GM18858 (cell line): ENCODE measurements at regions not wholly inside any gene's neighbourhood (a gene's known extent, or its start where the extent isn't known, plus 50 kb on each side); places are given as distances from the start of the nearest gene placed in this dataset.
"Not testable (repeated sequence)": the region's sequence is repeated elsewhere in the genome, so short reads cannot be mapped to it uniquely, and the experiment has no call there.

Experiments
- ATAC-seq: cut with Tn5 transposase; IDR thresholded peaks from one replicate; pipeline ENCODE4 v1.9.1; 2021; ENCODE audit not compliant: unreplicated experiment

DNA sequence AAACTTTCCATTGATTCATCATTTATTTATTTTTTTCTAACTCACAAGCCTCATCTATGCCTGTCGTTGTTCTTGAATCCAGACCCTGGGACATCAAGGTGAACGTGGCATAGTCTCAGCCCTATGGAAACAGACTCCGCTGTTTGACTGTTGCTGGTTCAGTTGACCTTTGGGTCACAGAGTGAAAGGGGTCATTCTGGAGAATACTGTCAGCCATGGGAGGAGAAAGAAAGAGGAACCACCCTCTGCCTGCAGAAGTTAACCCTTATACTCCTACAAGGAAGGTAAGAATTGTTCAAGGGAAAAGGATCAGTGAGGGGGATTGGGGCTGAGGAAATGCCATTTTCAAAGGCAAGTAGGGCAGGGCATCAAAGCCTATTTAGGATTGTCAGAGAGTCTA lies 387.6 kb upstream of the MAF start:
- ATAC-seq: no peak

DNA sequence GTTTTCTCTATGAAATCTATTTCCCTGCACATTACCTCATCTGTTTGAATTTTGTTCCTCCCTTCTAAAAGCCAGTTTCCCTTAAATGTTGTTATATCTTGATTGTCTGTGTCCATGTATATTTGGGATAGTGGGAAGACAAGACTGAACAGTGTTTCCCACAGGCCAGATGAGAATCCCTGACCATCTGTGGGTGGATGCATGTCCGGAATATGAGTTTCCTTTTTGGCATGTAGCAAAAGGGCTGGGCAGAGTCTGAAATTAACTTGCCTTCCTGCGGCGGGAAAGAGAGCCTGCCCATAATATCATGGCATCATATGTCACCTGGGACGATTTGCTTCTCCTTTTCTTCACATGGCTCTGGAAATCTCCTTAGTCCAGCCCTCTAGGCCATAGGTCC lies 385.8 kb upstream of the MAF start:
- ATAC-seq: no peak

DNA sequence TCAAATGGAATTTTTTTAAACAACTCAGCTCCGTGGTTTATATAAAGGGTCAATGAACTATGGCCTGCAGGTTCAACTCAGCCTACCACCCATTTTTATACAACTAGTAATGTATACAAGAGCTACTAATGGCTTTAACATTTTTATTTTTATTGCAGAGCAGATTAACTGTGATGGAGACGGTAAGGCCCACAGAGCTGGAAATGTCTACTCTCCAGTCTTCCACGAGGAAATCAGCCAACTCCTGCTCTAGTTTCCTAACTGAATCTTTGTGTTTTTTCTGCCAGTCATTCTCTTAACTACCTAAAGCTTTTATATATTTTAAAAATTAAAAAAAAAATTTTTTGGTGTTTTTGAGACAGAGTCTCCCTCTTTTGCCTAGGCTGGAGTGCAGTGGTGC lies 385.1 kb upstream of the MAF start:
- no peak for ATAC-seq

DNA sequence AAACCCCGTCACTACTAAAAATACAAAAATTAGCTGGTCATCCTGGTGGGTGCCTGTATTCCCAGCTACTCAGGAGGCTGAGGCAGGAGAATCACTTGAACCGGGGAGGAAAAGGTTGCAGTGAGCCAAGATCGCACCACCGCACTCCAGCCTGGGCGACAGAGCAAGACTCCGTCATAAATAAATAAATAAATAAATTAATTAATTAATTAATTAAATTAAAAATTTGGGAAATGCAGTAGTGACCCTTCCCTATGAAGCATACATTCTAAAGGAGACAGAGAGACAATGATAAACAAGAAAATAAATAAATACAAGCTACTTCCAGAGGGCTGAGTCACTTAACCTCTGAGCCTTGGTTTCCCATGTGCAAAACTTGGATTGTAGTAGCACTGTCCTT lies 383.6 kb upstream of the MAF start:
- not testable (repeated sequence) for ATAC-seq

DNA sequence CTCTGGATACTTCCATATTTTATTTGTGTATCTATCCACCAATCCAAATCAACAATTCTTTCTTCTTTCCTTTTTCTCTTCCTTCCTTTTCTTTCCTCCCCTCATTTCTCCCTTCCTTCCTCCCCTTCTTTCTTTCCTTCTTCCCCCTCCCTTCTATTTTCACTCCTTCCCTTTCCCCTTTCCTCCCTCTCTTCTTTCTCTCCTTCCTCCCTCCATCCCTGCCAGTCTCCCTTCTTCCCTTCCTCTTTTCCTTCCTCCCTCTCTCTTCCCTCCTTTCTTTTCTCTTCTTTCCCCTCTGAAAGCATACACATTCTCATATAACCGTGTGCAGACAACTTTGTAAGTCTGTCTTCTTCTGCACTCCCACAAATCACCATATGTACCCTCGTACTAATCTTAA lies 382.3 kb upstream of the MAF start:
- ATAC-seq: no peak

DNA sequence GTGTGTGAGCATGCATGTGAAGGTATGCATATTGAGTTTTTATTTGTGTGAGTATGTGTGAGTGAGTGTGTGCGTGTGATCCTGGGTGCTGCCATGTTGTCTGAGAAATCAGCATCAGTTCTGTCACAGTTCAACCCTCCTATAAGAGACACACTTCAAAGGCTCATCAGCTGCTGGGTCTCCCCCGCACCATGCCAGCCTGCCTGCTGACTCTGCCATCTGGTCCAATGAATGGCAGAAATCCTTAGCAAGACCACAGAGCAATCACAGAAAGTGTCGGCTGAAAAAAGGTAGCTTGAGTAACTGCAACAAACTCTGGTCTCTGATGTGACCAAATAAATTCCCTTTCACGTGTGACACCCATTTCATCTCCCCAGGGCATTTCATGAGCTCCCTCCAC lies 381.8 kb upstream of the MAF start:
- ATAC-seq: no peak

DNA sequence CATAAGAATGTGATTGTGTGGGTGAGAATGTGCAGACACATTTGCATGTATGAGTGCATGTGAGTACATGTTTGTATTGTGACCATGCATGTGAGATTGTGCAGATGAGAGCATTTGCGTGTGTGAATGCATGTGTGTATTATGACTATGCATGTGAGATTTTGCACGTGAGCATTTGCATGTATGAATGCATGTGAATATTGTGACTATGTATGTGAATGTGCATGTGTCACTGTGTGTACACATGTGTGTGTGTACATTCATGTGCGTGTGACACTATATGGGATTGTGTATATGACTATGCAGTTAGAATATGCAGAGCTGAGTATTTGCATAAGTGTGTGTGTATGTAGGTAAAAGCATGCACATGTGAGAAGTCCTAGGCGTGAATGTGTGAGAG lies 381.3 kb upstream of the MAF start:
- no peak for ATAC-seq

DNA sequence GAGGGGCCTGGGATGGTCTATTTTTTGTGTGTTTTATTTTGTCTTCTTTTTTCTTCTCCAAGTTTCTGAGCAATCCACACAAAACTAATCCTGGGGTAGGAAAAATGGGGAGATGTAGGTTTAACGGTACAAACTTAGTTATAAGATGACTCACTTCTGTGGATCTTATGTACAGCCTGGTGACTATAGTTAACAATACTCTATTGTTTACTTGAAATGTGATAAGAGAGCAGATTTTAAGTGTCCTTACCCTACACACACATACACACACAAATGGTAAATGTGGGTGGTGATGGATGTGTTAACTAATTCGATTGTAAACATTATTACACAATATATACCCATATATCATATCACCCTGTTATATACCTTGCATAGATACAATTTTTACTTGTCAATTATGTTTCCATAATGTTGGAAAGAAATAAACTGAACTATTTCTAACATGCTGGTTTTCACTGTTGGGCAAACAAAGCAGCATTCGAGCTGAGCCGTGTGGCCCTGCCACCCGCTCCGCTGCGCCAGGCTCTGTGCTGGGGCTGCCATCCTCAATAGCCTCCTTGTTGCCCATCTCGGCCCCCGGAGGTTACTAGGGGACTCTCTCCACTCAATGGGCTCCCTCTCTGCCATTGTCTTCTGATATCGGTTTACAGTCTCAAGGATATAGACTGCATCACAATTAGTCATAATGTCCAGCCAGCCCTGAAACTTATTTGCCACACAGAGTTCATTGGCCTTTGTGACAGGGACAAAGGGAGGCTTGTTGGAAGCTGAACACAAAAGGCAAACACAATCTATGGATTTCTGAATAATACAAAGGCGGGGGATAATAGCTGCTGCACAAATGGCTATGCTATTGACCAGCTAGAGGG lies 380.3 kb upstream of the MAF start:
- no peak for ATAC-seq

DNA sequence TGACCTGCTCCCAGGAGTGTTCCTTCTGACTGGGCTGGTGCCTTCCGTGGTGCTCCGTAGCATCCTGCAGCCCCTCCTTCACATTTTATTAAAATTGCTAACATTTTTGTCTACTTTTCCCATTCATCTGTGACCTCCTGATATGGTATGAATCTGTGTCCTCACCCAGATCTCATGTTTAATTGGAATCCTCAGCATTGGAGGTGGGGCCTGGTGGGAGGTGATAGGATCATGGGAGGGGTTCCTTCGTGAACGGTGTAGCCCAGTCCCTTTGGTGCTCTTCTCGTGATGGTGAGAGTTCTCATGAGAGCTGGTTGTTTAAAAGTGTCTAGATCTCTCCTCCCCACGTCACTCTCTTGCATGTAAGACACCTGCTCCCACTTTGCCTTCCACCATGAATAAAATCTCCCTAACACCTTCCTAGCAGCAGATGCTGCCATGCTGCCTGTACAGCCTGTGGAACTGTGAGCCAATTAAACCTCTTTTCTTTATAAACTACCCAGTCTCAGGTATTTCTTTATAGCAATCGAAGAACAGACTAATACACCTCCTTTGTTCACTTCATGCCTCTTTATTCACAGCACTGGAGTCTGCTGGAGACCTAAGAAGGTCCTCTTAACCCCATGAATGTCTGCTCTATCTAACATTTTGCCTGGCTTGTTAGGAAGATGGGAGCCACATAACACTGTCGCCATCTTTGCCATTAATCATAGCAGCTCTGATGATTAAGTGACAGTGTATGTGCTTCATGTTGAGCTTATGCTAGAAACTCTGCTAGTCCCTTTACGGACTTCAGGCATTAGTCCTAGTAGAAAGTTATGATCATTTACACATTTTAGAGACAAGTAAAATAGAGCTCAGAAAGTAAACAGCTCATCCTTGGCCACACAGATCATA lies 377.7 kb upstream of the MAF start:
- no peak for ATAC-seq

DNA sequence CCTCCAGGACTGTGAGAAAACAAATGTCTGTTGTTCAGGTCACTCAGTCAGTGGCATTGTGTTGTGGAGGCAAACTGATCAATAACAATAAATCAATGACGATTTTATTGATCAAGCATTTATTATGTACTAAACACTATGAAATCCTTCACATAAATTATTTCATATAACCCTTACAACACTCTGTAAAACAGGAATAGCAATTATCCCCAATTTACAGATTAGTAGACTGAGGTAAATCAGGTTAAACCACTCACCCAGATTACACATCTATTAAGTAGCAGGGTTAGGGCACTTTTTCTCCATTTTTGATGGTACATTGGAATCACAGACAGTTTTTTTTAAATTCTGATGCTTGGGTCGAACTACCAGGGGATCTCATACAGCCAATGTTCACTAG lies 372.8 kb upstream of the MAF start:
- ATAC-seq: no peak

DNA sequence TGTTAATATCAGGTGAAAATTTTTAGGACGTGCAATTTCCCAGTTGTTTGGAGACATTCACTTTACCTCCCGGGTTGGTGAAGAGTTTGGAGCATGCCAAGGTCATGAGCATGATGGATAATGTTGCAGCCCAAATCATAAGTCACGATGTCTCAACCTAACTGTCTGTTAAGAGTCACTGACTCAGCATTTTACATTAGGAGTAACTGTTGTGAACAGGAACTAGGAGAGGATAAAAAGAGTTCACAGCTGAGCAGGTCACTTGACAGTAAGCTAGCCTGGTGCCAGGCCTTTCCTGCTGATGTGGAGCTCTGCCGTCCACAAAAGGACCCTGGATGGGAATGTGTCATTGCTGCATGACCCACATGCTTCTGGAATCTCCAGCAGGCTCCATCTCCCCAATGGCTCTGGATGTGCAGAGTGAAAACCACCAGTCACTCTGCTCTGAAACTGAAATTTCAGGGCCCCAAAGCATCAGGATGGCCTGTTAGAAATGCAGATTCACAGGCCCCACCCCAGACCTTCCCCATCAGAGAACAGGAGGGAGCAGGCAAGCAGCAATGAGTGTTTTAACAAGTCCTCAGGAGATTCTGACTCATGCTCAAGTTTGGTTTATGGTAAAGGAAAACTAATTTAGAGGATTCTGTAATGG lies 371.6 kb upstream of the MAF start:
- ATAC-seq: no peak

DNA sequence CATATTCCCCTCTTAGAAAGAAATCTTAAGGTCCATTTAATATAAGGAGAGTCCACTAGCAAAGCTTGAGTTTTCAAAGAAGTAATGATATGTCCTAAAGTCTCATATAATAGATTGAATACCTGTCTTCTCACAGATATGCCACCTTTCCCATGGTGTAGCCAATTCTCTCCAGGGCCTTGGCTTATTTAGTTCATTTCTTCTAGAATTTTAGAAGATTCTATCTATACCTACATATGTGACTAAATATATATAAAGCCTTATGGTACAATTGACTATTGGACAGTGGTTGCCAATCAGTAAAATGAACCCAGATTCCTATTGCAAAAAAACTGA lies 370.7 kb upstream of the MAF start:
- ATAC-seq: no peak

DNA sequence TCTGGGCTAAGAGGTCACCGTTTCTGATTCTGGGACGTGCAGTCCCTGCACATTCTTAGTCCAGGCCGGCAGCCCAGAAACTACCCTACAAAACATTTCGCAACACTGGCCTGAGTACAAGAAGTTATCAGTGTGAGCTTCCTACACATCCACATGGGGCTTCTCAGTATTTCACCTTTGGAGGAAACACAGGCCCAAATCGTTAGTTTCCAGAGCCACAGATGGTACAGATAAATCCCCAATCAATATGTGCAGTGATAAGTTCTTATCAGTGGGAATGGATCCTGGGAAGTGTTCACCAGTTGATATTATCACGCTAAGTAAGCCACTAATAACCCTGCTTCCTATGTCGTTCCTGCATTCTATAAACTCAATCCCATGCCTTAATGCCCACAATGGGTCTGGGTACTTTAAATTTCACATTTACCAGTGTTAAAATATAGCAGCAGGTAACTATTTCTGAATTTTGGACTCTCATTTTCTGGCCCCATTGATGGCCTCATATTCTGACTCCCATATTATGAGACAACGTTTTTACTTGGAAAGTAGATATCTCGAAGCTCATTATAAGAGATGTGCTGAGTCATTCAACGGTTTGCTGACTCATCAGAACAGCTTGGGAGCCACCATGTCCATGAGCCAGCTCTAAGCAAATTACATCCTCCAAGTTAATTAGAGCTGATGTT lies 370.2 kb upstream of the MAF start:
- no peak for ATAC-seq

DNA sequence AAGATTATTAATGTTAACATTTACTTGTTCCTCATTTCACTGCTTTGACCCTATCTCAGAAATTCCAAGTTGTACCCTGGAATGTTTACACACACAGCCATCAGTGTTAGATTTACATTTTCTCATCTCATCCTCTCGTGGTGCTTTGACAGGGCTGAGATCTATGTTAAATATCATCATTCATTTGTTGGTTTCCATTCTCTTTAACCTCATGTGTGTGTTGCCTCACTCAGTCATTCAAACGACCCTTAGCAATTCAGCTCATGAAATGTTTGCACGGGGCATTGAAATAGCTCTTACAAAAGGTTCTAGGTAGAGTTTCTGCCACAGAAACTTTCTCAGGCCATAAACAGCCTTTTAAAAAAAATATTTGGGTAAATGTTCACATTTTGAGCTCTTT lies 369.6 kb upstream of the MAF start:
- no peak for ATAC-seq

DNA sequence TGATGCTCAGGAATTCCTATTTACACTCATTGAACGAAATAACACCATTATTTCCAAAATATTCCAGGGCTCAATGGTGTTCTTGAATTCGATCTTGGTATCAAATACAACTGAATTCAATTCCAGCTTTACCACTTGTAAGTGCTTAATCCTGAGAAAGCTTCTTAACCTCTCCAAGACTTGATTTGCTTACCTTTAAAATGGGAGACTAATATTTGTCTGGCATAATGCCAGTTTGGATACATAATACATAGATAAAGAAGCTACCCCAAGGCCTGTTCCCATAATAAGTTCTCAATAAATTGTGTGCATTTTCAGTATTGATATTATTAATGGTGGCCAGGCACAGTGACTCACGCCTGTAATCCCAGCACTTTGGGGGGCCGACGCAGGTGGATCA lies 368.9 kb upstream of the MAF start:
- no peak for ATAC-seq

DNA sequence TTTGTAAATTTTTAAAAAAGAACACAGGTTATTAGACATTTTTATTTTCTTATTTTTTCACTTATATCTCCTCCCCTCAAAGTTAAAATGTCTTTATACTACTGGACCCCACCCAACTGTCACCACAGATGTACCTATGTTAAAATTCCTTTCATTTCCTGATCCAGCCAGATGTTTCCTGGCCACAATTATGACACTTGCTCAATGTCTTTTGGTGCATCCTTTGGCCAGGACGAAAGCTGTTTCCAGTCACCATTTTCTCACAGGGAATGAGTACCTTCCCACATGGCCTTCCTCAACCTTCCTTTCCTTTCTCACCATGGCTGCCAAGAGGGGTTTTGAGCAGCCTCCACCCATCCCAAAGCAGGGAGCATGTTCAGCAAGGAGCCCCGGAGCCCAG lies 365.7 kb upstream of the MAF start:
- no peak for ATAC-seq

DNA sequence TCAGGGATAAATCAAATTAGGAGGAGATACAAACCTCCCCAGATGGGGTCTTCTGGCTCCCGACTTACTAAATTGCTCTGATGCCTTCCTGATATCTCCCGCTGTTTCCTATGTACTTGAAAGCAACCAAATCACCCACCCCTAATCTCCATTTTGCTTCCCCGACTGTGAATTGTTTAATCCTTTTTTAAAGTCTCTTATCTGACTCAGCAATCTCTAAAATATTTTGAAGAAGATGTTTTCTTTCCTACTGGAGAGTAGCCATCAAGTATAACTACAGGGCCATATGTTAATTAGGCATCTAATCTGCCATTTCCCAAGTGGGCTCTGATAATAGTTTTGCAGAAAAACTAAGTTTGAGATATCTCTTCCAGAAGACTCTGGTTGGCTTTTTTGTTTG lies 365.2 kb upstream of the MAF start:
- no peak for ATAC-seq

DNA sequence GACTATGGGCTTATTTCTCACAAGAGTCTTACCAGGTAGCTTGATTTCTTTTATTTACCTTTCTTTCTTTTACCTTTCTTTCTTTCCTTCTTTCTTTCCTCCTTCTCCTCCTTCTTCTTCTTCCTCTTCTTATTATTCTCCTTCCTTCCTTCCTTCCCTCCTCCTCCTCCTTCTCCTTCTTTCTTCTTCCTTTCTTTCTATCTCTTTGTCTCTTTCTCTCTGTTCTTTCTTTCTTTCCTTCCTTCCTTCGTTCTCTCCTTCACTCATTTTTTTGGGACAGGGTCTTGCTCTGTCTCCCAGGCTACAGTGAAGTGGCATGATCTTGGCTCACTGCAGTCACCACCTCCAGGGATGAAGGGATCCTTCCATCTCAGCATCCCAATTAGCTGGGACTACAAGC lies 363.6 kb upstream of the MAF start:
- no peak for ATAC-seq

DNA sequence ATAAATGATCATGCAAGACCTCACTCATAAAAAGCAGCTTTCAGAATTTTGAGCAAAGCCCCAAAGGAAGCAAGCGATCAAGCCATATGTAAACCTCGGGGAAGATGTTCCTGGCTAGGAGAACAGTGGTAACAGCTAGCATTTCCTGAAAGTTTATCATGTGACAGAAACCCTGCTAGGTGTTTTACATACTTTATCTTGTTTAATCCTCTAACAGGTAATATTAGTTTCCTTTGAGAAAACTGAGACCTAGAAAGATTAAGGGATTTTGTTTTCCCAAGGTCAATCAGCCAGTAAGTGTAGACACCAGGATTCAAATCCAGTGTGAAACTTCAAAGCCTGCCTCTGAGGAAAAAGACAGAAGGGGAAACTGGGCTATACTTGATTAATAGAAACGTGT lies 362.4 kb upstream of the MAF start:
- ATAC-seq: no peak

DNA sequence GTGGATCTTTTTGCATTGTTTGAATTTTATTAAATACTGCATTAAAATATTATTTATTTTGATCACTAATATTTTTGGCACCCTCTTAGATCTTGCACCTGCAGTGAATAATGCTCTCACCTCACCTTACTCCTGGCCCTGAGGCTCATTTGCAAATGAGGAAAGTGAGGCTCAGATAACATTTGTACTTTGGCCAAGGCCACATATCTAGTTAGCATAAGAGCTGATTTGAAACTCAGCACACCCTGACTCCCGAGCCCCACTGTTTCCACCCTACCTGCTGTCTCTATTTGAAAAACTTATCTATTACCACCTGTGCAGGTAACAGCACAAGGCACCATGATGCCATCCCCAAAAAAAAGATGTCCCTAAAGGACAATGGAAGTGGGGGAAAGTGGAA lies 358.7 kb upstream of the MAF start:
- ATAC-seq: no peak

DNA sequence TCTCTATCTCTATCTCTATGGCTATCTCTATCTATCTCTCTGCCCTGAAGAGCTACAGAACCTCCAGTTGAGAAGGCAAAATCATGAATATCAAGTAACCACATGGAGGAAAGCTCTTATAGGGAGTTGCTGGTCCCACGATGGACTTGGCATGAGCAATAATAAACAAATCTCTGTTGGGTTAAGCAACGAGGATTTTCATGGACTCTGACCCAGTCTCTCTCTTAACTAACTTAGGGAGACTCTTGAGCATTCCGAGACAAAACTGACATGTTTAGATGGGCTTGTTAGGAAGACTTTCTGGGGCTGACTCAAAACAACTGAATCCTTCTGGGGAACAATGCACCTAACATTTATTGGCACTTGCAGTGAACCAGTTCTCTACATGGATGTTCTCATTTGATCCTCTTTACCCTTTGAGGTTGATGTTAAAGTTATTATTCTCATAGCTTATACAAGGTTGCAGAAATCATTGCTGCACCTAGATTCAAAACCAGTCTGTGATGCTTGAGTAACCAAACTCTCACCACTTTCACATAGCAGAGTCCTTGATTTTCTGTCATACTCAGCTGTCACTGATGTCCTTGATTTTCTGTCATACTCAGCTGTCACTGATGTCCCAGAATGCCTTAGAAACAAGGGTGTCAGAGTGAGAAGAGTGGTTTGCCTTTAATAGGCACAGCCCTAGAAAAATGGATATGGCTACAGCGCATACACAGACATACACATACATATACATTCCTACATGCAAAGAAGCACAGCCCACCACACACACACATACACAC lies 354.6 kb upstream of the MAF start:
- ATAC-seq: no peak
